ENCODE measurements at regions not wholly inside any gene's neighbourhood (a gene's known extent, or its start where the extent isn't known, plus 50 kb on each side); places are given as distances from the start of the nearest gene placed in this dataset.

GRCh38 chr6:41477572-41477971 is 68.6 kb upstream of the FOXP4 start:
- Mint-ChIP-seq H3K4me3 (no peak overlapping the region), H3K9me3 (no peaks in the 10 kb centered on the region), H3K36me3 (no peaks in the 10 kb centered on the region), H3K27ac (no peak overlapping the region), H3K4me1 (peaks cover 7 to 11% (median 9%) of the 10 kb centered on the region in 3 donors), H3K27me3 (peaks cover 39 to 42% of the 10 kb centered on the region in 2 donors)
- ATAC-seq (replicated peaks in 1 of 4) = no peak
- WGBS (ENCODE audit: insufficient coverage) = 89% methylated on average over 1 of the region's 3 CpGs
- H3K9me3 ChIP-seq = no peaks in the 10 kb centered on the region
- POLR2A ChIA-PET = no interaction called here
- no peak for DNase-seq
- CTCF ChIA-PET = no interaction called here
- no peak overlapping the region for H3K4me3 ChIP-seq (ENCODE audit: control insufficient read depth in 1 of 2, extremely low read depth in 1 of 2, low read length in 1 of 2)
- H3K4me1 ChIP-seq (ENCODE audit: control insufficient read depth in 1 of 2, extremely low read depth in 1 of 2, insufficient read depth in 2 of 2, low read length in 2 of 2) = no peaks in the 10 kb centered on the region
- peaks cover 0 to 22% of the 10 kb centered on the region in 2 experiments for H3K27me3 ChIP-seq (replicated peaks in 1 of 2; ENCODE audit: control insufficient read depth in 2 of 2, extremely low read depth in 1 of 2, insufficient read depth in 2 of 2, low read length in 1 of 2)
- no peak overlapping the region for H3K27ac ChIP-seq (ENCODE audit: low read length)
- no peaks in the 10 kb centered on the region for H3K36me3 ChIP-seq (ENCODE audit: control insufficient read depth in 2 of 2, extremely low read depth in 1 of 2, insufficient read depth in 1 of 2, low read length in 1 of 2)

- H3K36me3 Mint-ChIP-seq = no peaks in the 10 kb centered on the region
- peaks cover 6 to 7% (median 7%) of the 10 kb centered on the region in 3 donors for H3K4me1 Mint-ChIP-seq
- Histone ChIP-seq H3K4me1 (ENCODE audit: control insufficient read depth in 1 of 2, extremely low read depth in 1 of 2, insufficient read depth in 2 of 2, low read length in 2 of 2) (no peaks in the 10 kb centered on the region), H3K36me3 (ENCODE audit: control insufficient read depth in 2 of 2, extremely low read depth in 1 of 2, insufficient read depth in 1 of 2, low read length in 1 of 2) (no peaks in the 10 kb centered on the region), H3K27ac (ENCODE audit: low read length) (no peak overlapping the region), H3K4me3 (ENCODE audit: control insufficient read depth in 1 of 2, extremely low read depth in 1 of 2, low read length in 1 of 2) (no peak overlapping the region), H3K9me3 (no peaks in the 10 kb centered on the region), H3K27me3 (replicated peaks in 1 of 2; ENCODE audit: control insufficient read depth in 2 of 2, extremely low read depth in 1 of 2, insufficient read depth in 2 of 2, low read length in 1 of 2) (peaks cover 0 to 24% of the 10 kb centered on the region in 2 experiments)
- no CpG with 5 or more reads among the region's 1 CpG for WGBS (ENCODE audit: insufficient coverage)
- H3K4me3 Mint-ChIP-seq = no peak overlapping the region
- ATAC-seq (replicated peaks in 1 of 4) = no peak
- DNase-seq = no peak
- no peak overlapping the region for H3K27ac Mint-ChIP-seq
- POLR2A ChIA-PET = no interaction called here
- CTCF ChIA-PET = no interaction called here
- H3K9me3 Mint-ChIP-seq = no peaks in the 10 kb centered on the region
- H3K27me3 Mint-ChIP-seq = peaks cover 13 to 19% of the 10 kb centered on the region in 2 donors
Observed at GRCh38 chr6:41483943-41484342, 62.2 kb upstream of the FOXP4 start.

GRCh38 chr6:41487860-41488432 is 58.2 kb upstream of the FOXP4 start:
- H3K27me3 Mint-ChIP-seq = peaks cover 20 to 28% of the 10 kb centered on the region in 2 donors
- ATAC-seq (replicated peaks in 1 of 4) (no peak), DNase-seq (no peak)
- Histone ChIP-seq H3K4me3 (ENCODE audit: control insufficient read depth in 1 of 2, extremely low read depth in 1 of 2, low read length in 1 of 2) (no peak overlapping the region), H3K4me1 (ENCODE audit: control insufficient read depth in 1 of 2, extremely low read depth in 1 of 2, insufficient read depth in 2 of 2, low read length in 2 of 2) (no peaks in the 10 kb centered on the region), H3K9me3 (no peaks in the 10 kb centered on the region), H3K27ac (ENCODE audit: low read length) (no peak overlapping the region), H3K27me3 (replicated peaks in 1 of 2; ENCODE audit: control insufficient read depth in 2 of 2, extremely low read depth in 1 of 2, insufficient read depth in 2 of 2, low read length in 1 of 2) (peaks cover 0 to 41% of the 10 kb centered on the region in 2 experiments), H3K36me3 (ENCODE audit: control insufficient read depth in 2 of 2, extremely low read depth in 1 of 2, insufficient read depth in 1 of 2, low read length in 1 of 2) (no peaks in the 10 kb centered on the region)
- H3K4me3 Mint-ChIP-seq = no peak overlapping the region
- CTCF ChIA-PET = interaction anchor here in 1 of 2 donors (0.7 kb wide), 1 partner anchor 194 kb away, joined by 11 read pairs; no protein-coding TSS in a partner anchor
- H3K27ac Mint-ChIP-seq = no peak overlapping the region
- no peaks in the 10 kb centered on the region for H3K9me3 Mint-ChIP-seq
- H3K4me1 Mint-ChIP-seq = no peaks in the 10 kb centered on the region
- POLR2A ChIA-PET = no interaction called here
- no peaks in the 10 kb centered on the region for H3K36me3 Mint-ChIP-seq
- 100% methylated on average over 3 of the region's 9 CpGs for WGBS (ENCODE audit: insufficient coverage)

DNA sequence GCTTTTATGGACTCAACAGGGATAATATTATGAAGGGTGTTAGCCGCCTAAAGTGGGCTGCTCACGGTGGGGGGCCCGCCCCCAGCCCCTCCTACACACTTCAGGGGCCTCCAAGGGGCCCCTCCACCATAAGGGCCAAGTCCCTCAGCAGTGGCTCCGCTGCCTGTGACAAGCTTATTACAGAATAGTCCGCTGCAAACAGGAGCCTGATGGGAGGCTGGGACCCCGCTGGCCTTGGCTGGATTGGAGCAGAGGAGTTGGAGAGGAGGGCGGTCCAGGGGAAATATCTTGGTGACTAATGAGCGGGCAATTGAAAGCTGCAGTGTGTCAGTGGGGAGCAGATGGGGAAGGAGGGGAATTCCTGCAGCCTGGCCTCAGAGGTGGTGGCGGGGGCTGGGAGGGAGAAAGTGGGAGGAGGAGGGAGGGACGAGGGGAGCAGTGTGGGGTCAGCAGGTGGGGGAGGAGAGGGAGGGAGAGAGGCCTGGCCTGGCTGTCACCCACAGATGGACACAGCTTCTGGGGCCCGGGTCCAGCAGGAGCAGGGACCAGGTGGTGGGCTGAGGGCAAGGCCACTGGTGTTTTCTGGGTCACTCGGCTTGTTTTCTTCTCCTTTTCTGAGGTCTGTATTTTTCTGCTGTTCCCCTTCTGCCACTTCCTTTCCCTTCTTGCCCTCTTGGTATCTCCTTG is 57.6 kb upstream of the FOXP4 start:
- H3K27ac ChIP-seq (ENCODE audit: low read length) = no peak overlapping the region
- H3K9me3 Mint-ChIP-seq = no peaks in the 10 kb centered on the region
- DNase-seq = no peak
- H3K27ac Mint-ChIP-seq = no peak overlapping the region
- no peaks in the 10 kb centered on the region for H3K9me3 ChIP-seq
- peaks cover 22 to 29% of the 10 kb centered on the region in 2 donors for H3K27me3 Mint-ChIP-seq
- no peak overlapping the region for H3K4me3 Mint-ChIP-seq
- no peaks in the 10 kb centered on the region for H3K36me3 ChIP-seq (ENCODE audit: control insufficient read depth in 2 of 2, extremely low read depth in 1 of 2, insufficient read depth in 1 of 2, low read length in 1 of 2)
- no peak for ATAC-seq (replicated peaks in 1 of 4)
- no peak overlapping the region for H3K4me3 ChIP-seq (ENCODE audit: control insufficient read depth in 1 of 2, extremely low read depth in 1 of 2, low read length in 1 of 2)
- no peaks in the 10 kb centered on the region for H3K4me1 ChIP-seq (ENCODE audit: control insufficient read depth in 1 of 2, extremely low read depth in 1 of 2, insufficient read depth in 2 of 2, low read length in 2 of 2)
- CTCF ChIA-PET = interaction anchor here in 1 of 2 donors (0.7 kb wide), 1 partner anchor 193 kb away, joined by 11 read pairs; no protein-coding TSS in a partner anchor
- POLR2A ChIA-PET = no interaction called here
- no peaks in the 10 kb centered on the region for H3K4me1 Mint-ChIP-seq
- H3K36me3 Mint-ChIP-seq = no peaks in the 10 kb centered on the region
- H3K27me3 ChIP-seq (replicated peaks in 1 of 2; ENCODE audit: control insufficient read depth in 2 of 2, extremely low read depth in 1 of 2, insufficient read depth in 2 of 2, low read length in 1 of 2) = peaks cover 0 to 39% of the 10 kb centered on the region in 2 experiments
- WGBS (ENCODE audit: insufficient coverage) = 52% methylated on average over 9 of the region's 12 CpGs

DNA sequence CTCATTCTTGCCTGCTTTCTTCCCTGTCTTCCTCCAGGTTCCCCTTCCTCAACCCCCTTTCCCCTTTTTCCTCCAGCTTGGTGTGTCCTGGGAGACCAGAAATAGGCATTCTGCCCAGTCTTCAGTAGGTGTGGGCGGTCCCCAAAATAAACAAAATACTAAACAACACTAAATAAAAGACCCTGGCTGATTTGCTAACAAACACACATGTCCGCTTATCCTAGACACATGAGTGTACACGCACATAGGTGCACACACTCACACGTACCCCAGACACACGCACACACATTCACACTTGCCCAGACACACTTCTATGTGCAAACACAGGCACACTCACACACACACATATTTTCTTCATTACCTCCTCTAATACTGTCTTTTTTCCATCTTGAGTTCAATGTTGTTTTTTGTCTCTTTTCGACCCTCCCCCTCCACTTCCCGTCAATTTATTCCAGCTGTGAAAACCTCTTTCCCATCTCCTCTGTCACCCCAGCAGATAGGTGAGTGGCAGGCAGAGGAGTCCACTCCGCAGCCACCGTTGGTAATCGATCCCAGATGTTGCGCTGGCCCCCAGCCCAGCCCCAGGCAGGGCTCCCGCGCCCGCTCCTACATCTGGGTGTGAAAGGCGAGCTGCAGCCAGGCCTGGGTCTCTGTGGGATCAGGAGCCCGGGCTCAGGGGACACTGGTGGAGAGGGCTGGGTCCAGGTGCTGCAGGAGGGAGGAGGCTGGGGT is 56.9 kb upstream of the FOXP4 start:
- H3K9me3 Mint-ChIP-seq = no peaks in the 10 kb centered on the region
- ChIA-PET POLR2A (no interaction called here), CTCF (no interaction called here)
- 87% methylated on average over 12 of the region's 16 CpGs for WGBS (ENCODE audit: insufficient coverage)
- Histone ChIP-seq H3K9me3 (no peaks in the 10 kb centered on the region), H3K4me1 (ENCODE audit: control insufficient read depth in 1 of 2, extremely low read depth in 1 of 2, insufficient read depth in 2 of 2, low read length in 2 of 2) (no peaks in the 10 kb centered on the region), H3K4me3 (ENCODE audit: control insufficient read depth in 1 of 2, extremely low read depth in 1 of 2, low read length in 1 of 2) (no peak overlapping the region), H3K27me3 (replicated peaks in 1 of 2; ENCODE audit: control insufficient read depth in 2 of 2, extremely low read depth in 1 of 2, insufficient read depth in 2 of 2, low read length in 1 of 2) (peaks cover 0 to 44% of the 10 kb centered on the region in 2 experiments), H3K36me3 (ENCODE audit: control insufficient read depth in 2 of 2, extremely low read depth in 1 of 2, insufficient read depth in 1 of 2, low read length in 1 of 2) (no peaks in the 10 kb centered on the region), H3K27ac (ENCODE audit: low read length) (no peak overlapping the region)
- no peaks in the 10 kb centered on the region for H3K36me3 Mint-ChIP-seq
- peaks cover 27 to 32% of the 10 kb centered on the region in 2 donors for H3K27me3 Mint-ChIP-seq
- ATAC-seq (replicated peaks in 1 of 4) = no peak
- H3K4me1 Mint-ChIP-seq = no peaks in the 10 kb centered on the region
- H3K27ac Mint-ChIP-seq = no peak overlapping the region
- no peak overlapping the region for H3K4me3 Mint-ChIP-seq
- DNase-seq = no peak

GRCh38 chr6:41492261-41492891 is 53.8 kb upstream of the FOXP4 start:
- H3K36me3 ChIP-seq (ENCODE audit: control insufficient read depth in 2 of 2, extremely low read depth in 1 of 2, insufficient read depth in 1 of 2, low read length in 1 of 2) = no peaks in the 10 kb centered on the region
- Mint-ChIP-seq H3K9me3 (no peaks in the 10 kb centered on the region), H3K36me3 (no peaks in the 10 kb centered on the region), H3K27ac (no peak overlapping the region), H3K27me3 (peaks cover 30 to 32% of the 10 kb centered on the region in 2 donors), H3K4me1 (no peaks in the 10 kb centered on the region), H3K4me3 (no peak overlapping the region)
- WGBS (ENCODE audit: insufficient coverage) = 63% methylated on average over 14 of the region's 16 CpGs
- peaks cover 0 to 43% of the 10 kb centered on the region in 2 experiments for H3K27me3 ChIP-seq (replicated peaks in 1 of 2; ENCODE audit: control insufficient read depth in 2 of 2, extremely low read depth in 1 of 2, insufficient read depth in 2 of 2, low read length in 1 of 2)
- ChIA-PET POLR2A (no interaction called here), CTCF (no interaction called here)
- H3K9me3 ChIP-seq = no peaks in the 10 kb centered on the region
- ATAC-seq (replicated peaks in 1 of 4) (no peak), DNase-seq (no peak)
- no peaks in the 10 kb centered on the region for H3K4me1 ChIP-seq (ENCODE audit: control insufficient read depth in 1 of 2, extremely low read depth in 1 of 2, insufficient read depth in 2 of 2, low read length in 2 of 2)
- H3K27ac ChIP-seq (ENCODE audit: low read length) = no peak overlapping the region
- no peak overlapping the region for H3K4me3 ChIP-seq (ENCODE audit: control insufficient read depth in 1 of 2, extremely low read depth in 1 of 2, low read length in 1 of 2)
